DOHH2 (cell line): ENCODE measurements at regions not wholly inside any gene's neighbourhood (a gene's known extent, or its start where the extent isn't known, plus 50 kb on each side); places are given as distances from the start of the nearest gene placed in this dataset.

ENCODE experiments used
- H3F3A ChIP-seq: fragments of 200-600 bp; sonication (generic), shearing (Covaris generic); 2 replicates; pipeline ENCODE4 v1.6.0; 2016; ENCODE audit warnings: antibody characterized with exemption, mild to moderate bottlenecking; ENCODE audit not compliant: control insufficient read depth, insufficient read depth
- H3K27ac ChIP-seq: fragments of 200-600 bp; sonication (generic); 2 replicates; pipeline ENCODE4 v1.5.1; 2014; ENCODE audit warnings: low read depth, mild to moderate bottlenecking, low read length, moderate library complexity
- H3K27me3 ChIP-seq: fragments of 200-600 bp; sonication (generic); 2 replicates; pipeline ENCODE4 v1.6.1; 2014; ENCODE audit warnings: mild to moderate bottlenecking, low read length, mixed read lengths; ENCODE audit not compliant: control insufficient read depth
- H3K36me3 ChIP-seq: fragments of 200-600 bp; sonication (generic); 2 replicates; pipeline ENCODE4 v1.6.1; 2014; ENCODE audit warnings: mild to moderate bottlenecking, low read length, moderate library complexity, mixed read lengths; ENCODE audit not compliant: control insufficient read depth
- H3K4me1 ChIP-seq: fragments of 200-600 bp; sonication (generic); 2 replicates; pipeline ENCODE4 v1.6.1; 2014; ENCODE audit warnings: mild to moderate bottlenecking, low read length, mixed read lengths; ENCODE audit not compliant: control insufficient read depth
- H3K4me2 ChIP-seq: fragments of 200-600 bp; sonication (generic); 2 replicates; pipeline ENCODE4 v1.6.0; 2014; ENCODE audit warnings: mild to moderate bottlenecking, low read length, moderate library complexity
- H3K4me3 ChIP-seq: fragments of 200-600 bp; sonication (generic); 2 replicates; pipeline ENCODE4 v1.5.1; 2014; ENCODE audit warnings: mild to moderate bottlenecking, low read length, mixed read lengths
- H3K79me2 ChIP-seq: fragments of 200-600 bp; sonication (generic); 2 replicates; pipeline ENCODE4 v1.6.1; 2014; ENCODE audit warnings: mild to moderate bottlenecking, low read length, mixed read lengths; ENCODE audit not compliant: control insufficient read depth
- H3K9me2 ChIP-seq: fragments of 200-600 bp; sonication (generic); replicated peaks from 2 replicates; pipeline ENCODE4 v1.6.1; 2014; ENCODE audit warnings: mild to moderate bottlenecking, low read length, mixed read lengths; ENCODE audit not compliant: control insufficient read depth
- H3K9me3 ChIP-seq: fragments of 200-600 bp; sonication (generic); 2 replicates; pipeline ENCODE4 v1.6.1; 2014; ENCODE audit warnings: antibody characterized with exemption, low read length, mixed read lengths; ENCODE audit not compliant: control insufficient read depth, insufficient read depth
- H4K20me1 ChIP-seq: fragments of 200-600 bp; sonication (generic); 2 replicates; pipeline ENCODE4 v1.6.0; 2014; ENCODE audit warnings: low read depth, mild to moderate bottlenecking, antibody characterized with exemption, low read length, moderate library complexity; ENCODE audit not compliant: control insufficient read depth, insufficient read depth
- EZH2phosphoT487 ChIP-seq: fragments of 200-600 bp; sonication (generic); IDR thresholded peaks from 2 replicates; pipeline ENCODE4 v1.6.1; 2017; ENCODE audit warnings: borderline replicate concordance, mild to moderate bottlenecking, antibody characterized with exemption, low read length, moderate library complexity, mixed read lengths
- TF ChIP-seq, protein P1 (sequence below): fragments of 200-600 bp; sonication (generic); IDR thresholded peaks from one replicate; pipeline ENCODE4 v1.5.1; 2014; ENCODE audit warnings: antibody characterized with exemption, mild to moderate bottlenecking, low read depth, low read length; ENCODE audit not compliant: poor library complexity, severe bottlenecking

DNA sequence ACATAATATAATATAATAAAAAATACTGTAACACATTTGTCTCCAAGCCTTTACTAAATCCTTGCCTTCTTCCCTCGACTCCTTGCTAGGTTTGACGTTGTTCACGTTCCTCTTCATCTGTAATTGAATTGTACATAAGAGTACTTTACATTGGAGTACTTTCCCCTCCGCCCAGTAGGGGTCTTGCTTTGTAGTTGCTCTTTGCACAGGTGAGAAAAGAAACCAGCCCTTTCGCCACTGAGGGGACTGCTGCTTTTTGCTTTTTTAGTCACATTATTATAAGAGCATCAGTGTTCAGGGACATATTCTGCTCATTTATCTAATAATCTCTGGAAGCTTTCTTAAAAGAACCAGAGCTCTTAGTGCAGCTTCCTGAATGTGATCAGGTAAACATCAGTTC lies 115.0 kb downstream of the CETN3 start:
- Histone ChIP-seq H3K4me3 (no peak overlapping the region), H3K27me3 (no peaks in the 10 kb centered on the region), H3K27ac (no peak overlapping the region), H3K79me2 (no peaks in the 10 kb centered on the region), H3K9me3 (no peaks in the 10 kb centered on the region), H3K36me3 (no peaks in the 10 kb centered on the region), H3K9me2 (no peaks in the 10 kb centered on the region), H3F3A (no peaks in the 10 kb centered on the region), H4K20me1 (no peaks in the 10 kb centered on the region), H3K4me1 (no peaks in the 10 kb centered on the region), H3K4me2 (no peak overlapping the region)
- TF ChIP-seq EZH2phosphoT487: no peak
- TF ChIP-seq, protein P1, sequence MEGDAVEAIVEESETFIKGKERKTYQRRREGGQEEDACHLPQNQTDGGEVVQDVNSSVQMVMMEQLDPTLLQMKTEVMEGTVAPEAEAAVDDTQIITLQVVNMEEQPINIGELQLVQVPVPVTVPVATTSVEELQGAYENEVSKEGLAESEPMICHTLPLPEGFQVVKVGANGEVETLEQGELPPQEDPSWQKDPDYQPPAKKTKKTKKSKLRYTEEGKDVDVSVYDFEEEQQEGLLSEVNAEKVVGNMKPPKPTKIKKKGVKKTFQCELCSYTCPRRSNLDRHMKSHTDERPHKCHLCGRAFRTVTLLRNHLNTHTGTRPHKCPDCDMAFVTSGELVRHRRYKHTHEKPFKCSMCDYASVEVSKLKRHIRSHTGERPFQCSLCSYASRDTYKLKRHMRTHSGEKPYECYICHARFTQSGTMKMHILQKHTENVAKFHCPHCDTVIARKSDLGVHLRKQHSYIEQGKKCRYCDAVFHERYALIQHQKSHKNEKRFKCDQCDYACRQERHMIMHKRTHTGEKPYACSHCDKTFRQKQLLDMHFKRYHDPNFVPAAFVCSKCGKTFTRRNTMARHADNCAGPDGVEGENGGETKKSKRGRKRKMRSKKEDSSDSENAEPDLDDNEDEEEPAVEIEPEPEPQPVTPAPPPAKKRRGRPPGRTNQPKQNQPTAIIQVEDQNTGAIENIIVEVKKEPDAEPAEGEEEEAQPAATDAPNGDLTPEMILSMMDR: peak; percentile 14

DNA sequence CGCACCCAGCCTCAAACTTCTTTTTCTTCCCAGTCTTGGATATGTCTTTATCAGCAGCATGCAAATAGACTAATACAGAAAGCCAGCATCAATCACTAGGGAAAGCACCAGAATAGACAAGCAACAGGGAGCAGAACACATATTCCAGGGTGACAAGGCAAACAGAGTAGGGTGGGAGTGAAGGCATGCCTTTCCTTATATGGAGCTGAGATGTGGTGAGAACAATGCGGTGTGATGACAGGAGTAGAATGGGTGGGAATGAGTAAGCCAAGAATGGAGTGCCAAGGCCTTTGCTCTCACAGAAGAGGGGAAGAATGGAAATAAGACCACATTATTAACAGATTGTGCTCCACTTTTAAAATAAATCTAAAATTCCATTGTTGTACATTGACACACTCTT lies 115.6 kb downstream of the CETN3 start:
- H3F3A ChIP-seq: no peaks in the 10 kb centered on the region
- no peaks in the 10 kb centered on the region for H3K79me2 ChIP-seq
- no peaks in the 10 kb centered on the region for H4K20me1 ChIP-seq
- H3K27ac ChIP-seq: no peak overlapping the region
- H3K27me3 ChIP-seq: no peaks in the 10 kb centered on the region
- no peaks in the 10 kb centered on the region for H3K4me1 ChIP-seq
- H3K4me2 ChIP-seq: no peak overlapping the region
- TF ChIP-seq, protein P1: no peak
- TF ChIP-seq EZH2phosphoT487: no peak
- H3K9me2 ChIP-seq: no peaks in the 10 kb centered on the region
- no peak overlapping the region for H3K4me3 ChIP-seq
- no peaks in the 10 kb centered on the region for H3K9me3 ChIP-seq
- H3K36me3 ChIP-seq: no peaks in the 10 kb centered on the region

DNA sequence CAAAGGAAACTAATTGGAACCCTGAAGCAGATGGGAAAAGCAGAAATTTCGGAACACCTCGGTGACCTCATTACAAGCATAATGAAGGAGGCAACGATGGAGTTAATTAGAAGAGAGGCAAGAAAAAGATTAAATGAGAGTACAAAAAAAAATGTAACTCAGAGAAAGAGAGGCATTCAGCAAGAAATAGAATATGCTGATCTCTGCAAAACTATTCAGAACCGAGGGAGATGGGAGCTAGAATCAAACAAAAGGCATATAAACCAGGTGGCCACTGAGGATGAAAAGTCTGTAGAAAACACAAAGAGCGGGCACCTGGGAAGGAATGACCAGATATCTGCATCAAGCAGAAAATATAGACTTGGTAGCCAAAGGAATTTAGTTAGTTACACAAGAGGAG lies 118.9 kb downstream of the CETN3 start:
- H4K20me1 ChIP-seq: no peaks in the 10 kb centered on the region
- no peak overlapping the region for H3K4me3 ChIP-seq
- H3K4me1 ChIP-seq: no peaks in the 10 kb centered on the region
- H3K27me3 ChIP-seq: no peaks in the 10 kb centered on the region
- H3K4me2 ChIP-seq: no peak overlapping the region
- H3K9me3 ChIP-seq: no peaks in the 10 kb centered on the region
- H3F3A ChIP-seq: no peaks in the 10 kb centered on the region
- no peaks in the 10 kb centered on the region for H3K9me2 ChIP-seq
- H3K79me2 ChIP-seq: no peaks in the 10 kb centered on the region
- TF ChIP-seq, protein P1: no peak
- no peak for TF ChIP-seq EZH2phosphoT487
- no peaks in the 10 kb centered on the region for H3K36me3 ChIP-seq
- H3K27ac ChIP-seq: no peak overlapping the region

DNA sequence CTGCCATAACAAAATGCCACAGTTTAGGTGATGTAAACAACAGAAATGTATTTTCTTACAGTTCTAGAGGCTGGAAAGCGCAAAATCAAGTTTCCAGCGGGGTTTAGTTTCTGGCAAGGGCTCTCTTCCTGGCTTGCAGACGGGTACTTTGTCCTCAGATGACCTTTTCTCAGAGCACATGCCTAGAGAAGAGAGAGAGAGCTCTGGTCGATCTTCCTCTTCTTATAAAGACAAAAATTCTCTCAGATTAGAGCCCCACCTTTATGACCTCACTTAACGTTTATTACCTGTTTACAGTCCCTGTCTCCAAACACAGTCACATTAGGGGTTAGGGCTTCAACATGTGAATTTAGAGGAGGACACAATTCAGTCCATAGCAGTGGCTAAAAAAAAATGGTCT lies 119.7 kb downstream of the CETN3 start:
- H3K79me2 ChIP-seq: no peaks in the 10 kb centered on the region
- H4K20me1 ChIP-seq: no peaks in the 10 kb centered on the region
- no peak overlapping the region for H3K4me3 ChIP-seq
- H3K27ac ChIP-seq: no peak overlapping the region
- no peak for TF ChIP-seq EZH2phosphoT487
- TF ChIP-seq, protein P1: no peak
- H3K9me3 ChIP-seq: no peaks in the 10 kb centered on the region
- H3K4me2 ChIP-seq: no peak overlapping the region
- H3K9me2 ChIP-seq: no peaks in the 10 kb centered on the region
- H3K27me3 ChIP-seq: no peaks in the 10 kb centered on the region
- H3K36me3 ChIP-seq: no peaks in the 10 kb centered on the region
- H3K4me1 ChIP-seq: no peaks in the 10 kb centered on the region
- no peaks in the 10 kb centered on the region for H3F3A ChIP-seq
